HL-60/S4 (cell line): ENCODE measurements at regions not wholly inside any gene's neighbourhood (a gene's known extent, or its start where the extent isn't known, plus 50 kb on each side); places are given as distances from the start of the nearest gene placed in this dataset.
"Not testable (repeated sequence)": the region's sequence is repeated elsewhere in the genome, so short reads cannot be mapped to it uniquely, and the experiment has no call there.

Experiments
- in situ Hi-C: fragments of 300-500 bp; cut with MboI; formaldehyde crosslinking; loops from 2 replicates; pipeline ENCODE4 v1.14.3; 2022; ENCODE audit warnings: low sequenced_read_pairs

- in situ Hi-C loops = no loop called here
Observed at GRCh38 chr6:164051427-164051826, 636.9 kb downstream of the QKI start.

DNA sequence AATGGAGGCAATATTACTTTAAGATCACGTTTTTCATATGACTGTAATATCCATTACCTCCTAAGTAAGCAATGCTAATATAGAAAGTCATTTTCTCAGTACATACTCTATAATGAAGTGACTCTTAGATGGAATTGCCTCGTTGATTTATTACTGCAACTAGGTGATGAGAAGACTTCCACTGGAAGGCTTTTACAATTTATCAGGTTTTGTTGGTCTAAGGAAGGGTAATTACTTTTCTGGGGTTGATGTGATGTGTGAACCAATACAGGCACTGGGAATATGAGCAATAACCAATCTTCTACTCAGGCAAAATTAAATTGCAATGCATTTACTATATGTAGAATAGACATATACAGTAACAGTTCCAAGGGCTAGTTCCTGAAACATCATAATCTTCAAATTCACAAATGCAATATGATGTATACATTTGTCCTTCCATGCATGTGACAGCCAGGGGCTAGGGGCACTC, 635.0 kb downstream of the QKI start:
- in situ Hi-C loops = no loop called here

DNA sequence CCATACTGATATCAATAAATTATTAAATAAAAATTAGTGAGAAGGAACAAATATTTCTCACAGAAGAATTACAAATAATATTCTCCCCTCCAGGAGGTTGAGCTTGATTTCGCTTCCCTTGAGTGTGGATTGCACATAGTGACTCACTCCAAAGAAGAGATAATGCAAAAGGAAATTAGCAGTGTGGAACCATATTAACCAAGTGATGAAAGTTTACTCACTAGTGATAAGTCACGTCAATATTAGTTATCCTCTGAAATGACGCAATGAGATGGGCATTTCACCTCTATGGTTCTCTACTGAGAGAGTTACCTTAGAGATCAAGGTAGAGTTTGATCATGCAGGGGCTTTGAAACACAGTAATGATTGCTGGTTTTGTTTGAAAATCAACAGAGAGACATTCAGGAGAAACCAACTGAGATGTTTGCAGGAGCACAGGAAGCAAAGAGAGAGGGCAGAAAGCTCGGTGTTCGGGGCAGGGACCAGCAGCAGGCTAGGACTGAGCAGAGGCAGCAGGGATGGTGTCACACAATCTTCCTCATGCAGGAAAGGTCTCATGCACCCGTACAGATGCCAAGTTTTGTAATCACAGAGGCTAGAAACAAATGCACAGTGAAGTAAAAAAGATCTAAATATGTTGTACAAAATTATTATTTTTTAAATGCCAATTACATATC, 634.5 kb downstream of the QKI start:
- in situ Hi-C loops = no loop called here

- in situ Hi-C loops = no loop called here
Observed at GRCh38 chr6:164045082-164045481, 630.6 kb downstream of the QKI start.

DNA sequence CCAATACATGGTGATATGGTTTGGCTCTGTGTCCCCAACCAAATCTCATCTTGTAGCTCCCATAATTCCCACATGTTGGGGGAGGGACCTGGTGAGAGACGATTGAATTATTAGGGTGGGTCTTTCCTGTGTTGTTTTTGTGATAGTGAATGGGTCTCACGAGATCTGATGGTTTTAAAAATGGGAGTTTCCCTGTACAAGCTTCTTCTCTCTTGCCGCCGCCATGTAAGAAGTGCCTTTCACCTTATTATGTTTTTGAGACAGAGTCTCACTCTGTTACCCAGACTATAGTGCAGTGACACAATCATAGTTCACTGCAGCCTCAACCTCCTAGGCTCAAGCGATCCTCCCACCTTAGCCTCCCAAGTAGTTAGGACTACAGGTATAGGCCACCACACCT, 629.1 kb downstream of the QKI start:
- in situ Hi-C loops = not testable (repeated sequence)

DNA sequence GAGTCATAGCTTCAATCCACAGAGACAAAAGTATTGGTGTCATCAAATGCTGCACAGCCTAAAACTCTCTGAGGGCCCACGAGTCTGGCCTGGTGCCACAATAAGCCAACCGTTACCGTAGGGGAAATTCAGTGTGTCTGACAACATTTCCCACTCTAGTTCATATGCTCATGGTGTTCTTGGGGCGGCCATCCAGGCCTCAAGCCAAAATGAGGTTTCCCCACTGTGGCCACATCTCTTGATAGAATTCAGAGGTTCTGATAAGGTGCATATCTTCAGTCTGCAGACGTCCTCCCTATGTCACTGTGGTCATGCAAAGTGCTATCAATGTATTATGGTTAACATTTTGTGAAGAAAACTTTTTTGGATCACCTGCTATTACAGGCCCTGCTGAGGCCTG, 627.7 kb downstream of the QKI start:
- in situ Hi-C loops = no loop called here

- in situ Hi-C loops = no loop called here
Observed at GRCh38 chr6:164040994-164041393, 626.5 kb downstream of the QKI start.

GRCh38 chr6:164039954-164040375, 625.4 kb downstream of the QKI start:
- in situ Hi-C loops = no loop called here

DNA sequence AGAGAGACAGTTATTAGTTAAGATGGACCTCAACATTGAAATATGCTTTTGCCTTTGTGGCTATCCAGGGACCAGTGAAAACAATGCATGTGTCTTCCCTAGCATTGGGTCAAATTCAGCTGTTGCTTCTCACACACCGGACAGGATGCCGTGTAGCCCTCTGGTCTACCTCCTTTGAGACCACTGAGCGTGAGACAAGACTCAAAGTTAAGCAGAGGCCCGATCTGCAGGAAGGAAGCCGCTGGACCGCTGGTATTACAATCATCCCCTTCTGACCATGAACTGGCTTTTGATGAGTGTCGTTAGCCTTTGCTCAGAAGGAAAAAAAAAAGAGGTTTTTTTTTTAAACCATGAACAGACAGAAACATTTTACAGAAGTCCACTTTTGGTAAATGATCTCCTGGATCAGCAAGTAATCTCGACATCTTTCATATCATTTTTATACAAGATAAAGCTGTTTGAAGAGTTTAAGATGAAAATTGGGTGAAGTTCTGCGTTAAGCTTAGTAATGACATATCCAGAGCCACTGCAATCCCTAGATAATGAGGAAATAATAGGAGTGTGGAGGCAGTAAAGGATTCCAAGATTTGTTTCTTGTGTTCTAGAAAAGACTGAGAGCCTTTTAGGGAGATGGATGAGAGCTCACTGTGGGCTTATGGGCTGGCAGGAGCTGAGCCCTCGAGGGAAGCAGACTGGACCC, 622.8 kb downstream of the QKI start:
- in situ Hi-C loops = no loop called here

DNA sequence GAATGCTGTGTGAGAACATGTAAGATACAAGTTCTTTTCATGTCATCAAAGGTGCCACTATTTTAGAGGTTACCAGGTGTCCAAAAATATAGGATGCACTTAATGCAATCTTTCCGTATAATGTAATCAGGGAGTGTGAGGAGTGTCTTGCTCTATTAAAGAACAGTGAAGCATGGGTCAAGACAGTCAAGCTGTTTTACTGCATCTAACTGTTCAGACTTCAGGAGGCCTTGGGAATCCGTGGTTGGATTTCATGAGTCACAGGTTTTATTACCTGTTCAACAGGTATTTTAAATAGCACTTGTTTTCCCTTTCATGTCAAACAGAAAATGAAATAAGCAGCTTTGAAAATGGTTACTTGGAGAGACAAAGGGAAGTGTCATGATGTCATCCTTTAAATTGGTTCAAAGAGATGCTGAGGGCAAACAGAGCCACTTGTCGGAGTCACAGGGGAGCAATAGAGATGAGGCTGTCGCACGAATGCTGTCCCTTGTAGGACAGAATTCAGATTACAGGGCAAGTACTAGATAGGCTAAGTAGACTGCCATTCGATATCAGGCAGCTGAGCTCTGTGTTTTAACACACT, 621.5 kb downstream of the QKI start:
- in situ Hi-C loops = no loop called here

GRCh38 chr6:164034602-164035140, 620.2 kb downstream of the QKI start:
- in situ Hi-C loops = no loop called here

DNA sequence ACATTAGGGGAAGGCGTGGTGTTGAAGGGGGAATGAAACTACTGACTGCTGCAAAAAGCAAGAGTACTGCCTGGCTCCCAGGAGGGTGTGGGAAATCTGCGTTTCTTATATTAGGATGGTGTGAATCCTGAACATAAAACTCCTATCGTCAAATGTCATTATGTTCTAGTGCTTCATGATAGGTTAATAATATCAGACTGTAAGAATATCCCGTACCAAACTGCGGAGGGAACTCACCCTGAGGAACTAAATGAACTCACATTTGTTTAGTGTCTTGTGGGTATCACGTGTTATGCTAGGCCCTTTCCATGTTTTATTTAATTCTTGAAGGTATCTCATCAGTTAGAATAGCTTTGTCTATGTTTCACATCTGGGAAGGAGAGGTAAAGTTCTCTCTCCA, 610.7 kb downstream of the QKI start:
- in situ Hi-C loops = no loop called here

GRCh38 chr6:164023535-164023934, 609.0 kb downstream of the QKI start:
- in situ Hi-C loops = no loop called here

- in situ Hi-C loops = no loop called here
Observed at GRCh38 chr6:164022632-164023031, 608.1 kb downstream of the QKI start.

- in situ Hi-C loops = no loop called here
Observed at GRCh38 chr6:164021589-164022250, 607.2 kb downstream of the QKI start.

- in situ Hi-C loops = no loop called here
Observed at GRCh38 chr6:164020142-164020541, 605.6 kb downstream of the QKI start.

DNA sequence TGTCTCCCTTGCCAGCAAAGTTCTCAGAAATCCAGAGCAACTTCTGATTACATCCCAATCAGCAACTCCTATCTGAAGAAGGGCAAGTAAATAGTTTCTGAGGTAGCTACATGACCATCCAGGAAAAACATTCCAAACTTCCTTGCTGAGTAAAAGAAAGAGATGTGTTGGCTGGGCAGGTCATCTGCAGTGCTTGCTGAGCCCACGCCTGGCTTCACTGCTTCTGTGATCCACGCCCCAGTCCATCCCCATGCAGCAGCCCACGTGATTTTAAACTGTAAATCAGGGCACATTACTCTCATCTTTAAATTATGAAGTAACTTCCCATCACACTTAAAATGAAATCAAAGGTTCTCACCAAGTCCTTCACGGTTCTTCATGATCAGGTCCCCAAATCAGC, 603.6 kb downstream of the QKI start:
- in situ Hi-C loops = no loop called here

GRCh38 chr6:164016056-164016455, 601.5 kb downstream of the QKI start:
- in situ Hi-C loops = no loop called here

GRCh38 chr6:164015088-164015484, 600.6 kb downstream of the QKI start:
- in situ Hi-C loops = no loop called here

DNA sequence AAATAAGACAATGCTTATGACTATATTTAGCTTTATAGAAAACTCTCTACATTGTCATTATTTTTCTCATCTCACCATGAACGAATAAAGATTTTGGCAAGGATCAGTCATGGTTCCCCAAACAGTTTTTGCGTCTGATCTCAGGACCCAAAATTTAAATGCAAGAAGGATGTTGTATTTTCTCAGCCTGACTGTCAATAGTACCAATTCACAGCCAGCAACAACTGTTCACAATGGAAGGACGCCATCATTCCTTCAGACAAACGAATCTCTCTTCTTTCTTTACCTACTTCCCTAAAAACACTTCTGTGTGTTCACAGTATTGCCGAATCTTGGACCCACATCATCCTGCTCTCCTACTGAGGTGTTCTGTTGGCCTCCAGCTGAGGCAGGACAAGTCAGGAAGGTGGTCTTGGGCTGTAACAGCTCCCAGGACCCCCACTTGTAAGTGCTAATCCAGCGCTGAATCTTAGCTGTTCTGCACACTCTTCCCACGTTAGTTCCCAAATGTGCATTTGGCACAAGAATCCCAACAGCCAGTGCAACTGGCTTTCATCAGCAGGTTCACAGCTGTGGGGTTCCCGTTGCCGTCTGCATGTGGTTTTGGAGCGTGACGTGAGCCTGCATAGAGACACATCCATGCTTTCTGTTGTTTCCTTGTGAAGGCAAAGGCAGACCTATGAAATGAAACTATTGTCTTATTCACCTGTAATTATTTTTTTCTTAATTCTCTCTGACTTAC, 600.0 kb downstream of the QKI start:
- in situ Hi-C loops = no loop called here
